DMS114 treated with DMSO at 0.1 percent for 48 hours (cell line): ENCODE measurements at regions not wholly inside any gene's neighbourhood (a gene's known extent, or its start where the extent isn't known, plus 50 kb on each side); places are given as distances from the start of the nearest gene placed in this dataset.
"Not testable (repeated sequence)": the region's sequence is repeated elsewhere in the genome, so short reads cannot be mapped to it uniquely, and the experiment has no call there.

Source experiments
- DNase-seq: peaks from one replicate; lab custom pipeline; 2025; ENCODE audit not compliant: unreplicated experiment; lab: John Stamatoyannopoulos, UW

DNA sequence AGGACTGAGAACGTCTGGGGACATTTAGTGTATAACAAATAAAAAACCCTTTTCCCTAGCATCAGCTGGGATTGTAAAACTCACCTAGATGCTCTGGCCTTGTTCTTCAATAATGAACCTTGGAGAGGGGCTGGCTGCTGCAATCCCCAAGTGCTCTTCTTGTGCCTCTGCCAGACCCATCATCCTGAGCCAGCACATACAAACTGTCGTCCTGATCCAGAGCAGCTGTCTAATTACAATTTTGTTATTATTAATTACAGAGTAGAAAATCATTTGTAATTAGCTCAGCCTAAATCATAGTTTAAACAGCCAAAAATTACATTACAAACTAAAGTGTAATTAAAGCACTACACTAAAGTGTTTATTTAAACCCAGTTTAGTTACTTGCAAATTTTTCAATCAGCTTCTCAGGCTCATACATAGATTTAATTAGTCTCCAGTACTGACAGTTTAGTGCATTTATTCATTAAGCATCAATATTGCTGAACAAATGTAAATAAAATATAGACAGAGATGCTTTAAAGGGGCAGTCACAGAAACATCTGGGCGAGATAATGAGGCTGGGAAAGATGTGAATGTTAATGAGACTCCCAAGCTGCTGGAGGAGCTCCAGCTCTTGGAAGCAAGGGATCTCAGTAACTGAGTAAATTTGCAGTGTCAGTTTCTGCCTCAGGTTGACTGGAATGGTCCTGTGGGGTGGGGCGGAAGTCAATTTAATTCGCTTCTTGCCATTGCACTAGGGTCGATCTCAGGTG is 632.3 kb upstream of the TLE4 start:
- no peak for DNase-seq

DNA sequence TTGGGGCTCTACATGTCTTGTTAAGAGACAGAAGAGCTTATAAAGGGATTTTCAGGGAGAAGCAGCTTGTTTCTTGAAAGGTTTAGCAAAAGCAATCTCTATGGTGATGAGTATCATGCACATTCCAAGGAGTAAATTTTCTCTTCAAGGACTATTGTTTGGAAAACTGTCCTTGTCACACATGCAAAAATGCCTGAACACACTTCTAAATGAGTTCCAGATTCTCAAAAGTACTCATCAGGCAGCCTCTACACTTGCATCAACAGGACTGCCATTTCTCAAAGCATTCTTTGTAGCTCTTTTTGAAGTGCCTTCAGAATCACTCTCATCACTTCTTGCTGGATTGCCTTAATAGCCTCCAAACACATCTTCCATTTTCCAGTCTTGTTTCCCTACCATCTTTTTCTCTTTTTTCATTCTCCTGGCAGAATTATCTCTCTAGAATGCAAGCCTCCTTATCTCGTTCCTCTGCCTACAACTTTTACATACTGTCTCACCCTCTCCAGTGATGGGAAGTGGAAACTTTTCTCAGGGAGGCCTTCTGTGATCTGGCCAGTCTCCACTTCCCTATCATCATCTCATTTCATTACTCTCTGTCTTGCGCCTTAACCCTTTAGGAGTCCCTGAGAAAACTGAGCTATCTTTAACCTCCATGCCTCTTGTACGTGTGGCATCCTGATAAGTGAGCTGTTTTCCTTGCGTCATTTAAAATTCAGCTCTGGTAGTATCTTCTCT is 631.5 kb upstream of the TLE4 start:
- no peak for DNase-seq

DNA sequence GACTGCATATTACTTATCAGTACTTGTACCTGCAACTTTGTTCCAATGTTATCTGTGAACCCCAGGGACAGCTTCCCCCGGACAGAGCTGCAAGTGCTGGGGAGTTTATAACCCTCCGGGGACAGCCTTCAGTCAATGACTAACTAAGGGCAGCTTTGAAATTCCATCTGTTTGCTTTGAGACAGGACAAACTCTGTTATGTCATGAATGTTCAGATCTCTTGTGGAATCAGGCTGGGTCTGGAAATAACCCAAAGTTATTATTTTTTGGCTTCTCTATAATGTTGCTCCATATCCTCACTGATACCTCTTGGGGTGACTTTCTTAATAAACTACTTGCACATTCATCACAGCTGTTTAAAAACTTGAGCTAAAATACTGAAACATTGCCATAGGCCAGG is 617.5 kb upstream of the TLE4 start:
- no peak for DNase-seq

DNA sequence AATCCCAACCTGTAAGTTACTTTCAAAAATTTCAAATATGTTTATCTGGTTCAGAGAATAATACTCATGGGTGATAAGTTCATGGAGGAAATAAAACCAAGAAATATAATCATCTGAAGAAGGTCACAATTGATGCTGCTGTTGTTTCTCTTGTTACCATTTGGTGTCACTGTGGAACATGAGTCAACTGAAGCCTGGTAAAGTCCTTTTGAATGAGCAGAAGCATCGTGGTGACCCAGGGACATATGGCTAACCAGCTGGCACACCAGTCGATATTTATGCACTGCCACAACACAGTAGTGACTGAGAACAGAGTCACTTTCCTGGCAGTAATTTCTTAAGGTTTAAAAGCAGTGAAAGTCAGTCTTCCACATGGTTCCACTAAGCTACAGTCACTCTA is 612.9 kb upstream of the TLE4 start:
- no peak for DNase-seq

DNA sequence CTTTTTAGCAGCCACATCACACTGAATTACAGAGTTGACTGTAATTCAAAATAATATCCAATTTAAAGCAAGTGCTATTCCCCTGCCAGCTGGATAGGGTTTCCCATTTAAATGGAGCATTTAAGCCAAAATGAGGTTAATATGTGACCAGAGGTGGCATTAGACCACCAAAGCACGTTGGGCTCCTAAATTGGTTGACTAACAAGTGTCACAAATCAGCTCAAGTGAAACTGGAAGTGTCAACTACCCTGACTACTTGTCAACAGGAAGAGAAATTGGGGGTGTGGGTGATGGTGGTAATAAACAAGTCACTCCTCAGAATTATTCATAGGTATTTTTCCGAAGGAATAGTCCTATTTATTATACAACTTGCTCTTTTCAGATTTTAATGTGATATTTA is 609.6 kb upstream of the TLE4 start:
- no peak for DNase-seq

DNA sequence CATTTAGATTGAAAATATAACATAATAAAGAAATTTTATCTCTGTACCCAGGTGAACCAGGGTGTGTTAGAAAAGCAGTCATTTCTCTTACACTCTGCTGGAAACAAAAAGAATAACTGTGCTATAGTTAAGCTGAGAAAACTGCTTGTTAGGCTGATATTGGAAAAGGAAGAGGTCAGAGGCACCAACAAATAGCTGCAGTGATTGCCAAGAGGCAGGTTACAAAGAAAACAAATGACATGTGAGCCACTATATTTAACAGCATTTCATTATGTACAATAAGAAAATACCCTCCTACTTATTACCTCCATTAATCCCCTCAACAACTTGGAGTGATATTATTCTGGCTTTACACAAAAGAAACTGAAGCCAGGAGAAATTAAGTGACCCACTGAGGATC is 607.9 kb upstream of the TLE4 start:
- no peak for DNase-seq

DNA sequence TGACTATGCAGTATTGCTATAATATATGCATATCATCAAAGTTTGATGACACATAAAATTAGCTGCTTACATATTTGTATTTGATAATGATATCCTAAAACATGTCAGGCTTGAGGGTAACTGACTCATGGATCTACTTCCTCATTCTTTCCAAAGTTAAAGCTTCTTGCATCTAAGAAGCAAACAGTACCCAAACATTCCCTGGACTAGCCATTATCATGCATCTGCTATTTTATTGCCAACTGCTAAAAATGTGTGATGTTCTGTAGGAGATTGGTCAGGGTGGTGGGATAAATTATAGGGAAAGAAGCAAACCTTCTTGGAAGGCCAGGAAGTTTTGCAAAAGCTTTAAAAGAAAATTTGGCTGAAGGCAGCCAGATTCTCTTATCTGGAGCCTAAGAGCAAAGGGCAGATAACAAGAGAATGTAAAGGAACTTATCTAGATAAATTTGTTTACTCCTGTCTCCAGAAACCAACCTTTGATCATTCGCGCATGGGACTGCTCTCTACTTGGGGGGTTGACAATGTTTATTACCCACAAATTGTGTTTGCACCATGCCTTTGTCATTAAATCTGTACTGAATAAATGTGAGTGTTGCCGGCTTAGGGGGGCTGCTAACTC is 604.1 kb upstream of the TLE4 start:
- no peak for DNase-seq

DNA sequence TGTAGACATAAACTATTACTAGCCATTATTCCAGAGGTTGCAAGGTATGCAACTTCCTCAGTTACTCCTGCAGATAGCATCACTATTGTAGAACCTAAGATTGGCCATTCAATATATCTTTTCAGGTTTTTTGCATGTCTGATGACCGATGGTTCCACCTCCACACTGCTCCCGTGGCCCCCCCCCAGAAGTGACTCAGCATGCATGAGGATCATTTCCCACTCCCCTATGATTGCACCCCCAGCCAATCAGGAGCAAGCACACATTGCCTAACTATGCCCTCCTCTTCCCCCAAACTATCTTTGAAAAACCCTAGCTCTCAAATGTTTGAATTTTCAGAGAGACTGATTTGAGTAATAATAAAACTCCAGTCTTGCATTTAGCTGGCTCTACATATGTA is 601.4 kb upstream of the TLE4 start:
- DNase-seq = no peak

DNA sequence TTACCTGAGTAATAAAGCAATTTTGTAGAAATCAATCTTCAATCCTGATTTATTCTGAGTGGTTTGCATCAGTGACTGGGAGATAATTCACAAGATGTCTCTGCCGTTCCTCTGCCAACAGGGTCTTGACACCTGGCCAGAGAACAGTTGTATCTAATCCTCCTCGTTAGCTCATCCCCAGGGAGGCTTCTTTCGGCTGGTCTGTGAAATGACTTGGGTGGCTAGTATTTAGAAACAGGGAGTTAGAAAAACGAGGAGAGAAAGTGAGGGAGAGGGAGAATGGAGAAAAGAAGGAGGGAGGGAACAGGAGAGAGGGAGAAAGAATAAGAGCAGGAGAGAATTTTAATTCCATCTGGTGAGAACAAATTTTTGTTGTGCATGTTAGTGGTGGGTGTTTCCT is 600.2 kb upstream of the TLE4 start:
- DNase-seq = no peak

DNA sequence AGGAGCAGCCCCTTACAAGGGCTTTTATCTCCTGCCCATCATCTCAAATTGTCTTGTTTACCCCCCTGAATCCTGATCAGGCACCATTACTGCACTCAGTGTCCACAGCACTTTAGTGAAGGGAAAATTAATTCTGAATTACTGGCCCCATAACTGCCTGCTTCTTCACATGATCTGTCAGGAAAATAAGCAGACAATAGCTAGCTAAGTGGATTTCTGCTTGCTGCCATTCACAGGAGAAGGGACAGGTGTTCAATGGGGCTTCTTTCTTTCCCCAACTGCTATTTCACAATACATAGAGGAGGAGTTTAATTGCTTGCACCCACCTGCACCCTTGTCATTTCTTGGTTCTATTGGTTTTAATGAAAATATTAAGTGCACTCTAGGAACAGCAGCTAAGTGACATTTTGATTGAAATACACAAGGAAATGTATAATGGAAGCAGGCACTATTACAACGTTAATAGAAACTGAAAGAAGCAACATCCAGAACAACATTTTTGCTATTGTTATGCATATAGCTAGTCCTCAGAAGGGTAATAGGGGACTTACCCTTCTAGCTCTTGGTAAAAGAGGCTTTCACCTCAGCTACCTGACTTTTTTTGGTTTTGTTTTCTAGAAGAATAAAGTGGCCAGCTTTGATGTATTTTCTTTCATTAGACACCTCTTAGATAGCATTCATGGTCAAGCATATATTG is 599.3 kb upstream of the TLE4 start:
- no peak for DNase-seq

DNA sequence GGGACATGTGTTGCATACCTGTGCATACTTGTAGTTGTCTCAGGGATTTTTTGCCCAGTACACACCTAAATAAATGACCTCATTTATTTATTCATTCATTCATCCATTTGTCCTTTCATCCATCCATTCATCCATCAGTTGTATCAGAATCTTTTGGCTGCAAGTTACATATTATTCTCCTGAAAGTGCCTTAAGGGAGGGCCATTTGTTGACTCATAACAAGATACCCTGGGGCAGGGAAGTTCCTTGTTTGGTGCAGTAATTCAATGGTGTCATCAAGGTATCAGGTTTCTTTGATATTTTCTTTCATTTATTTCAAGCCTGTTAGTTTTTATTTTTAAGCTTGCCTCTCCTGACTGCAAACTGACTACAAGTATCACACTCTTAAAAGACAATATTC is 597.9 kb upstream of the TLE4 start:
- DNase-seq = no peak

DNA sequence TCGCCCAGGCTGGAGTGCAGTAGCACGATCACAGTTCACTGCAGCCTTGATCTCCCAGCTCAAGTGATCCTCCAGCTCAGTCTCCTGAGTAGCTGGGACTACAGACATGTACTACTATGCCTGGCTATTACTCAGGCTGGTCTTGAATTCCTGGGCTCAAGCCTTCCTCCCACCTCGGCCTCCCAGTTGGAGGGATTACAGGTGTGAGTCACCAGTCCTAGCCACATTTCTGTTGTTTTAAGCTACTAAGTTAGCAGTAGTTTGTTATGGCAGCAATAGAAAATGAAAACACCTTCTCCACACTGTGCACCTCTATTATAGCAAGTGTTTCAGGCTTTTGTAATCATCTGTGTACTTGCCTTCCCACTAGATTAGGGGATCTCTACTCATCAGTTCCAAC is 588.9 kb upstream of the TLE4 start:
- DNase-seq = no peak

DNA sequence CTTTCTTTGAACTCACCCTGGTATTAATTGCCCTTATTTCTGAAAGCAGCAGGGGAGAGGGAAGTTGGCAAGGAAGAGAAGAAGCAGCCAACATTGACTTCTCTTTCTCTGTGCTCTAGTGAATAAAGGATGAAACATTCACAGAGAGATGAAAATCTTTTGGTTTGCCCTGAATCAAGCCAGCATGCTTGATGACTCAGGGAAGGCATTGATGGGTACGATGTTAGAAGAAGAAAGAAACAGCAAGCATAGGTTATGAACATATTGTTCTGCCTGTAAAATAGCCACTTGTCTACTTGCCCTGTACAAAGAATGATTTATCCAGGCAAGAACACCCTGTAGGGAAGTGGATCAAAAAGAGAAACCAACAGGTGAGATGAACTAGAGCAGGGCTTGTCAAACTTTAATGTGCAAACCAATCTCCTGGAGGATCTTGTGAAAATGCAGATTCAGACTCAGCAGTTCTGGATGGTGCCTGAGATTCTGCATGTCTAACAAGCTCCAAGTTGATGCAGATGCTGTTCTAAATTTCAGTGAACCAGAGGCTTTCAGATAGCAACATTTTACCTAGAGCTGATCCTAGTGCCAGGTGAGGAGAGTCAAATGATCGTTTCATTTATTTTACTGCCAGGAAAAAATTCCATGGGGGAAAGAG is 586.6 kb upstream of the TLE4 start:
- no peak for DNase-seq

DNA sequence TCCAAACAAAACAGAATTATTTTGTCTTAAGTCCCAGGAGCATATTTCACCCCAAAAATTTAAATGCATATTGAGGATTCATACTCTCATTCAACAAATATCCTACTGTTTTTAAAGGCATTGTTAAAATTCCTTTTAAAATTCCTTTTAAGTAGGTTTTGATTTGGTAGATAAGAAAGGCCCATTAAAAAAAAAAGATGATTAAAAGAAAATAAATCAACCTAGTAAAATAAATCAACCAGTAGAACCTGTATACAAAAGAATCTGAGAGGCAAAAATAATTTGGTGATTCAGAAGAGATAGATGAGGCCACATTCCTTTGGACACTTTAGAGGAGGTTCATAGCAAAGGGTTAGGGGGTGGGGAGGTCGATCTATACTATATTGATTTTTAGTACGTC is 585.3 kb upstream of the TLE4 start:
- no peak for DNase-seq

DNA sequence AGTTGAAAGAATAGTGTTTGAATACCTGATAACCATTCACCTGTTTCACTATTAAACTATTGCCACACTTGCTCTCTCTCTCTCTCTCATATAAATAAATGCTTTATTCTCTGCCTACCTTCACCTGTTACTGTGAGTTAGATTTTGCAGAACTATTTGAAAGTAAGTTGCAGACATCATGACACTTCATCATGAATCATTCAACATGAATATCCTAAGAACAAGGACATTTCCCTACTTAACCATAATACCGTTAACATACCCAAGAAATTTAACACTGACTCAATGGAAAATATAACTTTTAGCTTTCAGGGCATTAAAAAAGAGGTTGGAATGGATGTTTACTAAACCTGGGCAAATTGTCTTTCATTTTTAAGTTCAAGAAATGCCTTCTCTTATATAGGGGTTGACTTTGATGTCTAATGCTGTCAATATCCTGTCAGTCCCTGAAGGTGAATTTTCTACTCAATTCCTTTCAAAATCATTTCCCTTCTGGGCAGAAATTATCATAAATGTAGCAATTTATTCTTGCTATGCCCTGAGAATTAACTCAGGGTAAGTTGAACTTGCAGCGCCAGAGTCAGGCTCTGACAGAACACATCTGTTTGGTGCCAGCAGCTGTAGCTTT is 582.6 kb upstream of the TLE4 start:
- no peak for DNase-seq

DNA sequence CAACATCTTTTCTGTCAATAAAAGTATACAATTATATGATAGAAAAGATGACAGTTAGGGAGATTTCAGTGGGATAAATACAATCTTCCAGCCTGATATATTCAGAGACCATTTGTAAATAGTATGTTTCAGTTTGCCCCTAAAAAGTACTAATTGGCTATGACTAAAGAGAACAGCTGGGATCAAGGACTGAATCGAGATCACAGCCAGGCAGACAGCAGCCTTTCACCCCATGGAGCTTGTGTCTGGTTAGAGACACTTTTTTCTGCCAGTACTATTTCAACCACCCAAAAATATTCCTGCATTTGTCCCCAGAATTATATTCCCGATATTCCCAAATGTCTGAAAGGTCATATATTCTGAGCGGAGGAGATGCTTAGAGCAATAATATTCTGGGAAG is 577.3 kb upstream of the TLE4 start:
- no peak for DNase-seq

DNA sequence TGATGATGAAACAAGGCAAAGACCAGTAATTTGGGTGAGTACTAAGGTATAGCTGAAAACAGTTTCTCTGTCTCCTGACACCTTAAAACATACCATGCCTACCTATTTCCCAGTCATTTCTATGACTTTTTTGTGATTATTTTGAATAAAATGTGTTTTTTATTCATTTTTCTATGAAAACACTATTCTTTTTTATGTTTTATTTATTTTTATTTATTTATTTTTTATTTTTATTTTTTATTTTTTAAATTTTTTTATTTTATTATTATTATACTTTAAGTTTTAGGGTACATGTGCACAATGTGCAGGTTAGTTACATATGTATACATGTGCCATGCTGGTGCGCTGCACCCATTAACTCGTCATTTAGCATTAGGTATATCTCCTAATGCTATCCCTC is 576.8 kb upstream of the TLE4 start:
- not testable (repeated sequence) for DNase-seq

DNA sequence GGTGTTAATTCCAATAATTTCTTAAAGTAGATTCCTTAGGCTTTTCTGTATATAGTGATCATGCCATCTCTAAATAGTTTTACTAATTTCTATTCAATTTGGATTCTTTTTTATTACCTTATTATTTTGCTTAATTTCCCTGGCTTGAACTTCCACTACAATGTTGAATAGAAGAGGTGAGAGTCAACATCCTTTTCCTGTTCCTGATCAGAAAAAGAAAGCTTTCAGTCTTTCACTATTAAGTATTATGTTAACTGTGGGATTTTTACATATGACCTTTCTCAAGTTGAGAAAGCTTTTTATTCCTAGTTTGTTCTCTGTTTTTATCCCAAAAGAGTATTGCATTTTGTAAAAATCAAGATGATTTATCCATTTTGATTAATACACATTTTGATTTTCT is 574.5 kb upstream of the TLE4 start:
- DNase-seq = no peak

DNA sequence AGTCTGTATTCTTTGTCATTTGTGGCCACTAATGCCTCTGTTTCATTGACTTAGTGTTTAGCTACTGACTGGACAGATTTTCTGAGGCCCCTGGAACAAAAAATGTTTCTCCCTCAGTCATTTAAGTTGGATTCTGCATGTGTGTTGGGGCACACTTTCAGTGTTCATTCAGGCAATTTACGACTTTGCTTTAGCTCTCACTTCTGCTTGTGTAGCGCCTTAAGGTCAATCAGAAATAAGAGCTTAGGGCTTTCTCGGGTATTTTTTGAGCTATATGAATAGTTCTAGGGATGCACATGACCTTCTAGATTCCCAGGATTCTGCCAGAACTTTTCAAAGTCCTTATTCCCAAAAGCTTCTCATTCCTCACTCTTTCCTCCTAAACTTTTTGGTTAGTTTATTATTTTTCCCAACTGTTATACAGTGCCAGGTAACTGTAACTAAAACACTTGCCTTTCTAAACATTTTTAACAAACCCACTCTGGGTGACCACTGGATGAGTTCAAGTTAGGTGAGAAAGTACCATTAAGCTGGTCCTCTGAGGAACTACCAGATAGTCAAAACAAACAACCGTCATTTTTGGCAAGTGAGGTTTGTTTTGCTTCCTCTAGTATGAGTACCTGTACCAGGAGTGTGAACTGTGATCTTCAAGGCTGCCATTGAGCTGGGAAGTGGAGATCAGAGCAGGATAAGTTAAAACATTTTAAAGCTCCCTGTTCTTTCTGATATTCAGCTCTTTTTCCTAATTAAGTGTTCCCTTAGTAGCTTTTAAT is 571.3 kb upstream of the TLE4 start:
- DNase-seq = no peak

DNA sequence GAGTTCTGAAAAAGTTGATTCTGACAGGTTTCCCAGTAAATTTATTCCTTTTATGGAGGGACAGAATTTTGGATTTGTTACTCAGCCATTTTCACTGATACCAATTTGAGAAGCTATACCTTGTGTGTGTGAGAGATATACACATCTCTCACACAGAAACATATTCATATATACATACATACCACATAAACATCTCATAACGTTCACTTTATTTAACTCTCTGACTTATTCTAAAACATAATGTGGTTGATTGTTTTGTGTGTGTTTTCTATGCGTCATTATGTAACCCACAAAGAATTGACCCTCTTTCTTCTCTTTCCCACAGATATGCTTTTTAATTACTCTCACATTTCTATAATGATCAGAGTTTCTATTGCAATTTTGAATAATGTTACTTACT is 570.8 kb upstream of the TLE4 start:
- no peak for DNase-seq
